GM20431 (cell line): ENCODE measurements at regions not wholly inside any gene's neighbourhood (a gene's known extent, or its start where the extent isn't known, plus 50 kb on each side); places are given as distances from the start of the nearest gene placed in this dataset.
"Not testable (repeated sequence)": the region's sequence is repeated elsewhere in the genome, so short reads cannot be mapped to it uniquely, and the experiment has no call there.

Experiments
- in situ Hi-C: fragments of 300-500 bp; cut with MseI, MboI; formaldehyde crosslinking; loops from one replicate; pipeline ENCODE4 v1.15.0; 2020; ENCODE audit warnings: low sequenced_read_pairs; ENCODE audit not compliant: unreplicated experiment

DNA sequence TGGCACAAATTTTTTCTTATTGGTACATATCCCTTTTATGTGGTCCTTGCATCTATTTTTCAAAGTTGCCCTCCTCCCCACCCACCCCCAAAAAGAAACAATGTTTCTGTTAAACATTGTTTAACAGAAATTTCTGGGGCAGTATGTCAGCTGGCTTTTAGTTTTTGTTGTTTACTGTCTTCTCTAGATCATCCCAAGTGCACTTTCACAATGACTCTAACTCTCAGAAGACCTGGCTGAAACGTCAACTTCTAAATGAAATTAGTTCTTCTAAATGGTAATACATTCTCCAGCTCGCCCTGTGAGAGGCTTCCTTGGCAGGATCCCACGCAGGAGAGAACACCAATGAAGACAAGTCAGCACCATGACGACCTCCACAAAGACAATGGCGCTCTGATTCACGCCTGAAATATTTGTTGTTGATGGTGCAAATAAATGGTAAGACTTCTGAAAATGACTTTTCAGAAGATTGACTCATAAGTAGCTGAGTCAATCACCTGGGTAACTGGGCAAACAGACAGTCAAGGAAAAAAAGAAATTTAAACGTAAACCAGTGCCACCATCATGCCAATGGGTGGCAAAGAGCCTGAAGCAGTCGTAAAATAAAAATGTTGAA, 293.7 kb downstream of the FZD1 start:
- in situ Hi-C loops: no loop called here

GRCh38 chr7:91559947-91560346, 295.7 kb downstream of the FZD1 start:
- in situ Hi-C loops: no loop called here

DNA sequence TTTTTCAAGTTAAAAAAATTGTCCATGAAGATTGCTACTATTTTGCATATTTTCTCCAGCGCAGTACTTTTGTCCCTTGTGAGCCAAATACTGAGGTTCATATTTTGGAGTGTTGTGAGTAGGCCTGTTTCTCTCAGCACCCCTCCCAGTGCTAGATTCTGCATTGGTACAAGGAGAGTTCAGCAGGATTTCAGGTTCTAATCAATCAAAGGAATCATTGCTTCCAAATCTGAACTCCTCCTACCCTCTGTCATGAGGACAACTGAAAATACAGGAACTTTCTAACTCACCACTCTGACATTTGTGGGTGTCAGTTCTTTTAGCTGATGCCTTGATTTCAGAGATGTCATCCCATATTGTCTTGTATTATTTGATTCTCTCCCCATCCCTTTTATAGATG, 299.9 kb downstream of the FZD1 start:
- in situ Hi-C loops: no loop called here

DNA sequence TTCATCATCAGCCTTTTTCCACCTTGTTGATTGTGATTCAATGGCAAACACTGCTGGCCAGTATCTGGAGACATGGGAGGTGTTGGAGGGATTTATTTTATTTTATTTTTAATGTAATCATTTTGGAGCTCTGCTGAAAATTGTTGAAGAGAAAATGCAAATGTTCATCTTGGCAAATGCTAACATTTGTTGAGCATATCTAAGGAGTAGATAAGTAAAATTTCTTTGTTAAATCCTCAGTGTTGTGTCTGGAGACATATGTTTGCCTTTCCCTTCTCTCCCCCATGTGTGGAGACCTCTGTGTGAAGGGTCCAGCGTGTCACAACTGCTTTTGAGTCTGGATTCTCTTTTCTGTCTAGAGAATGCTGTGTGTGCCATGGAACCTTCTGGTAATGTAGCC, 300.3 kb downstream of the FZD1 start:
- in situ Hi-C loops: no loop called here

DNA sequence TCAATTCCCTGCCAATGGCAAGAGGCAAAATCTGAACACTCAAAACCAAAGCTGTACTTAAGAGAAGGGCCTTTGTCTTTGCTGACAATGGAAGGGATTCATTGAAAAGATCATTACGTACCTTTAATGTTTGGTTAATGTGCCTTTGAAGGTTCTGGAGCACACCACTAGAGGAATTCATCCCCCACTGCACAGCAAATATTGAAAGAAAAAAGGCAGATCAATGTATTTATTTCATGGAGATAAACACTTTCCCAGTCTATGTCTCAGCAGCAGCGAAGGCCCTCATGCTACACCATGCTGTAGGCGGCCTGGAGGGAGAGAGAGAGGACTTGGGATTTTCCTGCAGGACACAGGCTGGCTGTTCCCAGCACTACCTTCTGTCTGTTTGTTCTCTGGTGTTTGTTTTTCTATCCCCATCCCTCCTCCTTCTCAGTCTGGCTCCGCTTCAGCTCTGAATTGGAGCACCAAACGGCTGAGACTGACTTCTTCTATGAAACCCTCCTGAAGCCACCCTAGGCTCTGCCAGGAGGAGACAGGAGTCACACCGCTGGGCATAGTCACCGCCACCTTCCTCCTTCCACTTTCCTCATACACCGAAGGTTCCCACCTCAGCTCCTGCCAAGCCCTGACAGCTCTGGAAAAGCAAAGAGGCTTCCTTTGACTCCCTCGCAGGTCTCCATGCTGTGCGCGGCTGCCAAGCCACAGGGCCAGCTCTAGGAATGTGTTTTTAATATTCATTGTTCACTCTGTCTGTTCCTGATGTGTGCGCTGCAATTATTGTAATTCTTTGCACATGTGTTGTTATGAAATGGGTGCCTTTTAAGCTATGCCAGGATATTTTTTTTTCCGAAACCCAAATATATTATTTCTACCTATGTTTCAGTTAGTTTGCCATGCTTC, 301.5 kb downstream of the FZD1 start:
- in situ Hi-C loops: no loop called here

DNA sequence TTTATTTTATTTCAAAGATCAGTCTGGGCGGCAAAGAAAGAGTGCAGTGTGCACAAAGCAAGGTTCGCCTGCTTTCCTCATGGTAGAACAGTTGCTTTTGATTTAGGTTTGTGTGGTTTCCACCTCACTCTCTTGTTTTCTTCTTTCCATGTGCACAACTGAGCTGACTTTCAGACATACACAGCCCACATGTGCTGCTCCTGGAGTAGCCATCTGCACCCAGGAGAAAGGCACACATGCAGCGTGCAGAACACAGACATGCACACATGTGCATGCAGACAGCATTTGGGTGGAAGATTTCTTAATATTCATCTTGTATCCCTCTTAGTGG, 302.1 kb downstream of the FZD1 start:
- in situ Hi-C loops: no loop called here

DNA sequence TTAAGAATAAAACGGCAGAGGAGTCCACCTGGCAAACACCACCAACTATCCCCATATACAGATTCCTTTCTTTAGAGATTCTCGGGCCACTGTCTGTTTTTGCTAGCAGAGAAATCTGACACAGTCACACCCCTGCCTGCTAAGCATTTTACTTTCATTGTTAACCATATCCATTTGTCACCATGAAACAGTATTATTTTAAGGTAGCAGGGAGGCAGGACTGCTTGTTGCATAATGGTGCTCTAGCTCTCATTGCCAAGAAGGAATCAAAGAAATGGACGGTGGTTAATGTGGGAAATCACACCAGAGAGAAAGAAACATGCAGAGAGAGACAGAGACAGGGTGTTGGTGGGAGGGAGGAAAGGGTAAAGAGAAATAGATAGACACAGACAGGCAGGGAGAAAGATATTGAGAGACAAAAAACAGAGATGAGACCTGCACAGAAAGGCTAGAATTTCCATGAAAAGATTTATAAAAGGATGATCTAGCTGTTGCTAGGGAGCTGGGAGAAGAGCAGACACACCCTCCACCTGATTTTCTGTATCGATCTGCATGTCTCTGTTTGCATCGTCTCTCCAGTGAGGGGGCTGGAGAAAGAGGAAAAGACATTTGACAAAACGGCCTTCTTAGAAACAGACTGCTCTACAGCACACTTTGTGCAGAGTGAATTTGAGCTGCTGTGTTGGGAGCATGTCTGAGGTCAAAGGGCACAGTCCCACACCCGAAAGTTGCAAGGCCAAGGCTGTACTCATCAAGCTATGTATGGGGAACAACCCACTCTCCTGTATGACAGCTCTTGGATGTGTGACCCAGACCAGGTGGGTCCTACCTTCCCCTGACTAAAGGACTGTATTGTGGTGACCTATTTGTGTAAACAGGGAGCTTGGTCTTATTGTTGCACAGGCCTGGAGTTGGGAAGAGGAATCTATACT, 303.1 kb downstream of the FZD1 start:
- in situ Hi-C loops: no loop called here

- in situ Hi-C loops: no loop called here
Observed at GRCh38 chr7:91568138-91568537, 303.9 kb downstream of the FZD1 start.

GRCh38 chr7:91569728-91570457, 305.7 kb downstream of the FZD1 start:
- in situ Hi-C loops: no loop called here

- in situ Hi-C loops: no loop called here
Observed at GRCh38 chr7:91570560-91570959, 306.3 kb downstream of the FZD1 start.

DNA sequence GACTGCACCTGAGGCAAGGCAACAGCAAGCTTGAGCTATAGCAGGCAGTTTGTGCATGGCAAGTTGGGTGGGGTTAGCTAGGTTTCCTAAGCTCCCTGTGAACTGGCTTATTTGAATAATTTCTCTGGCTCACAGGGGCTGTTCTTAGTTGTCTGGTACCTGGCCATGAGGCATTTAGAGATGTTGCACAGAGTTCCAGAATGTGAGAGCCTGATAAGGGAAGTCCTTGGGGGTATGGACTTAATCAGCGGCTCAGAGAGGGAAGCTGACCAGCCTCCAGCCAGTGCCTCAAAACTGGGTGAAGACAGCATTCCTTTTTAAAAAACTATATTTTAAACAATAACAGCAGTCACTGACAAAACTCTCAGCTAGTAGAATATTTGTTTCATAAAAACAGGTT, 307.4 kb downstream of the FZD1 start:
- in situ Hi-C loops: no loop called here

DNA sequence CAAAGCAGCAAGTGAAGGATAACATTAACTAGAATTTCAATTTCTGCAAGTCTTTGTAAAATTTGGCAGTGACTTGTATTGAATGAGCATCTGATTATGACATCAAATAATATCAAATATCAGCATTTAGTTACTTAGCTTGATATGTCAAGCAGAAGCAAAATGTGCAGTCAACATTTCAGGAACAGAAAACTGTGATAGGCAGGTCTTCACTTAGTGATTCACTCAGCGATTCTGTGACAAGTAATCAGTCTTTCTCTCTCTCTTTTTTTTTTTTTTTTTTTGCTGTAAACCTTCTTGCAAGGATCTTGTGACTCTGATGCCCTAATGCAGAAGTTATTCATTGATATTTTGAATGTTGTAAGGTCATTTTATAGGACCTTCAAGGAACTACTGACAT, 307.1 kb downstream of the MTERF1 start:
- in situ Hi-C loops: no loop called here

DNA sequence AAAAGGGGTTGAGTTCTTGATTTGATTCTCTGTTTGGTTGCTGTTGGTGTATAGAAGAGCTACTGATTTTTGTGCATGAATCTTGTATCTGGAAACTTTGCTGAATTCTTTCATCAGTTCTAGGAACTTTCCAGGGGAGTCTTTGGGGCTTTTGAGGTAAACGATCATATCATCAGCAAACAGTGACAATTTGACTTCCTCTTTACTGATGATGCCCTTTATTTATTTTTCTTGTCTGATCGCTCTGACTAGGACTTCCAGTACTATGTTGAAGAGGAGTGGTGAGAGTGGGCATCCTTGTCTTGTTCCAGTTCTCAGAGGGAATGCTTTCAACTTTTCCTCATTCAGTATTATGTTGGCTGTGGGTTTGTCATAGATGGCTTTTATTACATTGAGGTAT, 304.0 kb downstream of the MTERF1 start:
- in situ Hi-C loops: not testable (repeated sequence)

DNA sequence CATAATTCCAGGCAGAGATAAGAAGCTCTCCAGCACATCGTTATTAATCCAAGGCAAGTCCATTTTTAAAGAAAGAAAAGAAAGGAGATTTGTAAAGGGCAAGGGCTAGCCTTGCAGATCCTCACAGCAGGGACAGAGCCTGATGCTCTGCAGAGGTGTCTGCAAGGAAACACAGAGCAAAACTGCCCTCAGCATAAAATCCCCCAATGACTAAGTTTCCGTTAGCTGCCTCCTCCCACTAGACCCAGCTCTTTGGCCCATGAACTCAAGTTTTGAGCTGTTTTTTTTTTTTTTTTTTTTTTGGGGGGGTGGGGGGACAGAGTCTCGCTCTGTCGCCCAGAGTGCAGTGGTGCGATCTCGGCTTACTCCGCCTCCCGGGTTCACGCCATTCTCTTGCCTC, 300.7 kb downstream of the MTERF1 start:
- in situ Hi-C loops: no loop called here

- in situ Hi-C loops: no loop called here
Observed at GRCh38 chr7:91582799-91583477, 297.6 kb downstream of the MTERF1 start.

GRCh38 chr7:91596287-91596686, 284.2 kb downstream of the MTERF1 start:
- in situ Hi-C loops: no loop called here

GRCh38 chr7:91598791-91599190, 281.7 kb downstream of the MTERF1 start:
- in situ Hi-C loops: no loop called here

DNA sequence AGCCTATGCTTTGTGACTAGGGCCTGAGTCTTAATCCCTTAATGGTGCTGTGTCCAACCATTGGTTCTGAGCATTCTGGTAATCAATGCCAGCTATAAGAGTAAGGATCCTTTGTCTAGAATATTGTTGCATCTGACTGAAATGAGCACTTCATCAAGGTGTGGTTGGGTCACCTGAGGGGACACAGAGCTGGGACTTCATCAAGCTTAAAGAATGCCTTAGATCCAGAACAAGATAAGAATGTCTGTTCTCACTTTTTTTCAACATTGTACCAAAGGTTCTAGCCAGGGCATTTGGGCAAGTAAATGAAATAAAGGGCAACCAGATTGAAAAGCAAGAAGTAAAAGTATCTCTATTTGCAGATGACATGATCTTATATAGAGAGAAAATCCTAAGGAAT, 280.4 kb downstream of the MTERF1 start:
- in situ Hi-C loops: loop anchor here (25.0 kb wide), 1 partner anchor 513 kb away; no protein-coding TSS in a partner anchor

GRCh38 chr7:91603707-91604106, 276.8 kb downstream of the MTERF1 start:
- in situ Hi-C loops: loop anchor here (25.0 kb wide), 1 partner anchor 516 kb away; no protein-coding TSS in a partner anchor
